ENCODE measurements at regions not wholly inside any gene's neighbourhood (a gene's known extent, or its start where the extent isn't known, plus 50 kb on each side); places are given as distances from the start of the nearest gene placed in this dataset.
"Not testable (repeated sequence)": the region's sequence is repeated elsewhere in the genome, so short reads cannot be mapped to it uniquely, and the experiment has no call there.

DNA sequence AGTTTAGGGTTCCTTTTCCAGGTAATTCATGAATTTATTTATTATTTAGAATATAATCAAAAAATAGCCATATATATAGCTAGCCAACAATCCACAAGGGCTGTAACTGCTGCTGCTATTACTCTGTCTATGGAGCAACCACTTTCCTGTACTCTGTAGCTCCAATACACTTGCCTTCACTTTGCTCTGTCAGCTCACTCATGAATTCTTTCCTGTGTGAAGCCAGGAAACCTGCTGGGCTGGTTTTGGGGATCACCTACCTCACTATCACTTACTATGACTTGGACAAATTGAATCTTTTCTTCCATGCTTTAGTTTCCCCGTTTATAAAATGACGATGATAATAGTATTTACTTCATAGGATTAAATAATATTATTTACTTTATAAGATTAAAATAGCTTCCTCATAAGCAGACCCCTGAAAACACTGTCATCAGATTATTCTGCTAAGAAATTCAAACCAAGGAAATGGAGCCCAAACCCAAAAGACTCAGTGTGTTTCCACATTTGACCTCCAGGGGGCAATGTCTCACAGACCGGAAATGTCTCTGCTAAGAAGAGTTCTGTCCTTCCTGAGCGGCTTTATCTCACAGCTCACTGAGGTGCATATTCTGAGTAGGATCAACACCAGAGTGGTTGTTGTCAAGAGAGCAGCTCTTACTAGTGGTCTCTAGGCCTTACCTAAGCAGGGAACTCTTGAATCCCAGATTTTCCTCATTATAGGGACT, 457.1 kb downstream of the DAD1 start:
- DNase-seq, result no peak

DNA sequence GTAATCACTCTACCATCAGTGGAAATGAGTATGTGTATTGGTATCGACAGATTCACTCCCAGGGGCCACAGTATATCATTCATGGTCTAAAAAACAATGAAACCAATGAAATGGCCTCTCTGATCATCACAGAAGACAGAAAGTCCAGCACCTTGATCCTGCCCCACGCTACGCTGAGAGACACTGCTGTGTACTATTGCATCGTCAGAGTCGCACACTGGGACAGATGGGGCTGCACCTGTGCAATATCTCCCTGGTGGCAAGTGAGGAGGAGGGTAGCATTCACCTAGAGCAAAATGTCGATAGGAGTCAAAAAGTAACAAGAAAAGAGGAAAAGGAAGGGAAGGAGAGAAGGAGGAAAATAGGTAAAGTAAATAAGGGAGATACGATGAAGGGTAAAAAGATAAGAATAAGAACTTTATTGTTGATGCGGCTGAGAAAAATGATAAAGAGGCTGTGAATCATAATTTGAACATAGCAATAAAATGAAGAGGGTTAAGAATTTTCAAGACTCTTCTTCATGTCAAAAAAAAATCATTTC, 450.5 kb upstream of the OR4E1 start:
- no peak for DNase-seq

- no peak for DNase-seq
Measured at GRCh38 chr14:22122829-22123560, 449.4 kb upstream of the OR4E1 start.

DNA sequence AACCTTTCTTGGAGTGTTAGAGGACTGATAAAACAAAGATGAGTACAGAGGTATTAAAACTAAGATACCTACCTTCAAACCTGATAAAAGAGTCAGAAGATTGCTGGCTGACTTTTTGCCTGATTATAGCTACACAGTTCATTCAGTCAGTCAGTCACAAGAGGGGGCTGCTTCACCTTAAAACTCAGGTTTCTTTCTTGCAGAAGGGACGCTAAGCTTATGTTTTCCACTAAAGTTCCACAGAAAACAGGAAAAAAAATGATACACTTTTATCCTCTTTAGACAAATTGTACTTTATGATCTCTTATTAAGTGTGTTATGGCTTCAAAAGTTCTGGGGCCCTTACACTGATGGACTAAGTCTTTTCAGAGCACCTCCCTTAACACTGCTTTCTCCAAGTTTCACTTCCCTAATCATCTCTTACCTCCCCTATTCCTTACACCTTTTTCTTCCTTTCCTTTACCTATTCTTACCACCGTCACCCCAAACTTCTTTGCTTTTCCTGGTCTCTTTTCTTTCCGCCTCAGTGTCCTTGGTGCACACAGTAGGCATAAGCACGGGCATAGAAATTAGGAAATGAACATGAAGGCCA, 448.7 kb upstream of the OR4E1 start:
- no peak for DNase-seq

- DNase-seq, result no peak
Measured at GRCh38 chr14:22118899-22119477, 445.4 kb upstream of the OR4E1 start.

GRCh38 chr14:22113401-22113800, 439.8 kb upstream of the OR4E1 start:
- DNase-seq, result no peak

- no peak for DNase-seq
Measured at GRCh38 chr14:22112004-22112403, 438.4 kb upstream of the OR4E1 start.

DNA sequence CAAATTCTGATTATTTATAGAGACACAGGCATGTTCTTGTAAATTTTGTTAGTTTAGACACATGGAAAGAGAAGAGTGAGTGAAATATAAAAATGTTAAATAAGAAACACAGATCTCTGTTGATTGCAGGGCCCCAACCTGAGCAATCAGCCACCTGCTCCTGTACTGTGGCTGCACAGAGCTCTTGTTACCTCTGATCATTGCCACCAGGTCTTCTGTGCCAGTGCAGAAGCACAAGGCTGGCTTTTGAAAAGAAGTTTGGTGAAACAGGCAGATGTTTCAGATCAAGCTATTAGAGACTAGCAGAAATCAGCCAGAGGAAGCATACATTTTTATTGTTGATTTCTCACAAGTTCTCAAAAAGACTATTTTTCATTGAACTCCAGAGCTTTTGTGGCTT, 434.1 kb upstream of the OR4E1 start:
- no peak for DNase-seq

DNA sequence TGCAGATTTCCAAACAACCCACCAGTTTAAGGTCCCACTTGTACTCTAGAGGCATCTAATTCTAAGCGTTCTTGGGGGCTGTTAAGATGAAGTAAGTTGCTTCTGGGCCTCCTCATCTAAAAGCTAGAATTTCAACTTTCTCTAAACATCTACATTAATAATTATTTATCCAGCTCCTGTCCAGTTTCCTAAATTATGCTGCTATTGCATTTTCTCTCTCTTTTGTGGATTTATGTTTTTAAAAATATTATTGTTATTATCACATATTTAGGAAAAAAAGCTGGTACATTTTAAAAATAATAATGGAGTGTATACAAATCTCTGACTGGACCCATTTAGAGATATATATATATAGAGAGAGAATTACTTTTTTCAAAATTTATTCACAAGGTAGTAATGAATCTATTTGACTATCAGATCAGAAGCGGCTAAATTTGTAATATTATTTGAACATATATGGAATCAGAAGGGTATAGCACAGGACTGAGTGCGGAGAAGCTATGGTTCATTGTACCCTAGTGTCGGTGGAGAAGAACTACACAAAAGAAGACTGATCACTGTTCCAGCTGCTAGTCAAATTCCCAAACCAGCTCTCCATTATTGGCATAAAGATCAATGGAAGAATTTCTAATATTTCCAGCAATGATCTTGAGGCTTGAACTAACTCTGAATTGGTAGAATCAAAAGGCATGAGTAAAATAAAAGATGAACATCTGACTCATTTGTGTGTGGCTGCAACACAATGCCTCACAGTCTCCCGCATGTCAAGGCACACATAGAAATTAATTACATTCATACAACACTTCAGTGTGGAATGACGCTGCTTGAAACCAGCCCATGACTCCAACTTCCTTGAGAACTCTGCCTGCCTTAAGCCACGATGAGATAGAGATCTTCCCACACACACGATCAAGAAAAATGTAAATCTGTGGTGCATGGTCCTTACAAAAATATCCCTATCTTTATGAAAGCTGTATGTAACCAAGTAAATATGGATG, 433.4 kb upstream of the OR4E1 start:
- DNase-seq, result no peak

DNA sequence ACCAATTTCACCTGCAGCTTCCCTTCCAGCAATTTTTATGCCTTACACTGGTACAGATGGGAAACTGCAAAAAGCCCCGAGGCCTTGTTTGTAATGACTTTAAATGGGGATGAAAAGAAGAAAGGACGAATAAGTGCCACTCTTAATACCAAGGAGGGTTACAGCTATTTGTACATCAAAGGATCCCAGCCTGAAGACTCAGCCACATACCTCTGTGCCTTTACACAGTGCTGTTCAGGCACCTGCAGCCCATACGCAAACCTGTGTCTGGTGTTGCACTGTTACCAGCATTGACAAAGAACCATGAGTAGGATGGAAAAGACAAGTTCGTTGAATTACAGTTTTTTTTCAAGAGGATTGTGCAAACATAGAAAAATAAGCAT, 432.0 kb upstream of the OR4E1 start:
- no peak for DNase-seq

- DNase-seq, result no peak
Measured at GRCh38 chr14:22105006-22105623, 431.5 kb upstream of the OR4E1 start.

GRCh38 chr14:22100764-22101120, 427.1 kb upstream of the OR4E1 start:
- not testable (repeated sequence) for DNase-seq

DNA sequence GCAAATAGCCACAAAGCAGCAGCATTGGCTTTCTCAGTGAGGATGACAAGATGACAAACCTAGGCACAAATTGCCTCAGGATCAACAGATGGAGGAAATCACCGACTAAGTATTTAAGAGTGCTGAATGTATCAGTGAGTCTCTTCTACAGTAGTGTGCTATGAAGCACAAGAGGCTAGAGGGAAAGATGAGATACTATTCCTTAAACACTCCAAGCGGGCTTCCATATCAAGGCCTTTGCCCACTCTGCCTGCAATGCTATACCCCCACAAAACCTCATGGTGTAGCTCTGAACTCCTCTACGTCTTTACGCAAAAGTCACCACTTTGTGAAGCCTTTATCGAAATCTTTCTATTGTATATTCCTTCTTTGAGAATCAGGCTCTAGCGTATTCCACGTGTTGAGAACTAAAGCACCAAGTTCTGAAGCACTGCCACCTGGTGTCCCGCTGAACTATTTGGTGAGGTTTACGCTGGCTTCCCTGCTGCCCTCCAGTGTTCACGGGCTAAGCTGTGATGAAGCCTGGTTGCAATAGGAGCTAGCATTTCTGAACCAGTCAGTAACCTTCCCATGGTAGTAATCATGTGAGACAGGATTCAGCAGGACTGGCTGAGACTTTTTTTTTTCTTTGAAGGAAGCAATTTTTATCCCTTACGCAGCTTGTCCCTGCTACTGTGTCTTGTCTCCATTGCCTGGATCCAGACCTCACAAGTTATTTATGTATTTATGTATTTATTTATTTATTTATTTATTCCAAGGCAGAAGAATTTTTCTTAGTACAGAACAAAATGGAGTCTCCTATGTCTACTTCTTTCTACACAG, 426.5 kb upstream of the OR4E1 start:
- peak; percentile 27 for DNase-seq

DNA sequence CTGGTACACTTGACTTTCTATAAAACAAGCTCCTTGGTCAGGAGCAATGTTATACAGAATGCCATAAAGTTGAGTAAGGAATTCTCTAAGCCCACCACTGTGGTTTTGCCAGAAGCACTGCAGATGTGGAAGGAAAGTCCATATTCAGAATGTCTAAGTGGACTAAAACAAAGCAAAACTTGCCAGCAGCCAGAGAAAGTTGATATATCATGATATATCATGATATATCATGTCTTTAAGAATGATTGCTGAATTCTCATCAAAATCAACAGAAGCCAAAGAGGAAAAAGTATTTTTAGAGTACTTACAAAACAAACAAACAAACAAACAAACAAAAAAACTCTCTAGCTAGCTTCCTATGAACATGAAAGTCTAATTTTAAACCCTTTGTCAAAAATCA, 424.8 kb upstream of the OR4E1 start:
- no peak for DNase-seq

- DNase-seq, result no peak
Measured at GRCh38 chr14:22097586-22098292, 424.1 kb upstream of the OR4E1 start.

DNA sequence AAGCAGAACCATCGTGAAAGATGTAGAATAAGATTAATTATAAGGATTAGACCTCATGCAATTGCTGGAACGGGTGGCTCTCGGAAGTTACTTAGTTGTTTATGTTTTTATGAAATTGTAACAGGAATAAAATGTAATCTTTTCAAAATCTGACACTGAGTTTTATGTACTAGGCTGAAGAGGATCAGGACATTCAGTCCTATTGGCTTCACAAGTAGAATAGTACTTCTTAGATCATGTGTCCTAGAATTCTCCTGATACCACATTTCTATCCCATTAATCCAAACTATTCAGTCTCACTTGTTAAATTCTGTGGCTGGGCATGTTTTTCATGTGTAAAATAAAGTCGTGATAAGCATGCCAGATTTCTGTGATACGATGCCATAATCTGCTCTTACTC, 423.5 kb upstream of the OR4E1 start:
- DNase-seq, result no peak

DNA sequence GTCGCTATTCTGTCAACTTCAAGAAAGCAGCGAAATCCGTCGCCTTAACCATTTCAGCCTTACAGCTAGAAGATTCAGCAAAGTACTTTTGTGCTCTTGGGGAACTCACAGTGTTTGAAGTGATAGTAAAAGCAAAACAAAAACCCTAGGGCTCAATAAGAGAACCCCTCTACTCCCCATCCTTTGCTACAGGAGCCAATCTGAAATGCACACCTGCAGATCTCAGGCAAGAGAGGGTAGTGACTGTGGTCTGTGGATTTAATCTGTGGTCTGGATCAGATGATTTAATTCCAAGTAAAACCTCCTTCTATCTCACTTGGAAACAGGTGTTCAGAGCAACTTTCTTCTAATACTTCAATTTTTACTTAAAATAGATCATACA, 422.9 kb upstream of the OR4E1 start:
- DNase-seq, result no peak

GRCh38 chr14:22095860-22096513, 422.4 kb upstream of the OR4E1 start:
- no peak for DNase-seq

DNA sequence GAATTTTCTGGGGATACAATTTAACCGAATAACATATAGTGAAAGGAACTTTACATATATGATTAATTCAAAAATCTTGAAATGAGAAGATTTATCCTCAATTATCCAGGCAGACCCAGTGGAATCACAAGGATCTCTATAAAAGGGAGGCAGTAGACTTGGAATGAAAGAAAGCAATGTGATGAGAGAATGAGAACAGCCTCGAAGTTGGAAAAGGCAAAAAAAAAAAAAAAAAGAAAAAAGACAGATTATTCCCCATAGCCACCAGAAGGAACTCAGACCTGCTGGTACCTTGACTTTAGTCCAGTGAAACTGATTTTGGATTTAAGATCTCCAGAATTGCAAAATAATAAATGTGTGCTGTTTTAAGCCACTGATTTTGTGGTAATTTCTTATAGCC, 416.3 kb upstream of the OR4E1 start:
- DNase-seq, result no peak

All from COR-L47 (cell line).